GM19463 (cell line): ENCODE measurements at regions not wholly inside any gene's neighbourhood (a gene's known extent, or its start where the extent isn't known, plus 50 kb on each side); places are given as distances from the start of the nearest gene placed in this dataset.

Source experiments
- ATAC-seq: cut with Tn5 transposase; IDR thresholded peaks from one replicate; pipeline ENCODE4 v1.9.1; 2021; ENCODE audit warnings: mild to moderate bottlenecking, moderate library complexity; ENCODE audit not compliant: unreplicated experiment

GRCh38 chr18:75518007-75518406 is 90.5 kb upstream of the SMIM21 start:
- ATAC-seq: no peak

DNA sequence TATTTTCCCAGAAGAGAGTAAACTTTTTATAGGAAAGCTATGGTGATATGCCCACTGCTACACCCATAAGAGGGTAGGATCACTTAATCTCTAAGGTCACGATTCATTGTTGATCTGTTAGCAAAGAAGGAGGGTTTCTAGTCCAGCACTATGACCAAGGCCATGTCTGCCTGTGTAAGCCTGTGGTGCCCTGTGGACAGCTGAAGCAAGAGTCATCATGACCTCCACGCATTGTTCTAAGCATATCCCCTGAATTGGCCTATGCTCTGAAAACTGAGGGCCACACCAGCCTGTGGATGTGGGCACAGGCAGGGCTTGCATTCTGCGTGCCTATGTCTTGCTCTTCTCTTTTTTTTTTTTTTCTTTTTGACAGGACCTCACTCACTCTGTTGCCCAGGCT is 89.8 kb upstream of the SMIM21 start:
- no peak for ATAC-seq

GRCh38 chr18:75507636-75508035 is 80.1 kb upstream of the SMIM21 start:
- ATAC-seq: no peak

DNA sequence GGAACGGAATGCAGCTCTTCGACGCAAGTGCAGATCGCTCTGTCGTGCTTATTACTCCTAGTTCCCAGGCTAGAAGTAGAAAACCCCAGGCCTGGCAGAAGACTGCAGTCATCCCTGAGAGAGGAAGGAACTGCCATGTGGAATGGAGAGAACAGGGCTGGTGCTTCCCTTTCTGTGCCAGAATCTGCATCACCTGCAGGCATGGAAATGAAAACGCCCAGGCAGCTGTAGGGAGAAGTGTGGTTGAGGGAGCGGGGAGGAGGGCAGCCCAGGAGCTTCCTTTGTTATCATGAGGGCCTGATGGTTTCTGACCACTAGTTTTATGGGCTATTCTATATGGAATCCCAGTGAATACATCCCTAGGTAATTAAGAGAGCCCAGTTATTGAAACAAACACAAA is 79.4 kb upstream of the SMIM21 start:
- ATAC-seq: no peak

DNA sequence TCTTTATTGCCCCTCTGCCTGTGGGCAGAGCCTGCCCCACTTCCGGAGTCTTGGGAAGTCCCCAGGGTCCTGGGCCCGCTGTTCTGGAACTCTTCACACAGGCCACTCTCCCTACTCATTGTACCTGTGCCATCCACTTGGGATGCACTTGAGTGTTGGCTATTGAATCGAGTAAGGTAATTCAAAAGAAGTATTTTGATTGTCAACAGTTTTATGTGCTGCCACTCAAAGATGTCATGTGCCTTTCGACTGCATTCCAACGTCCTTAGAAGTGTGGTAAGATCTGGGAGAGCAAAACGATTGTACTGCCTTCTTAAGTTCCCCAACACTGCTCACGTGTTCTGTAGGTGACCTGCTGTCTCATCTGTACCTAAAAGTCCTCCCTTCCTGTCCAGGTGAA is 77.0 kb upstream of the SMIM21 start:
- no peak for ATAC-seq

- ATAC-seq: no peak
Measured at GRCh38 chr18:75503615-75504014, 76.1 kb upstream of the SMIM21 start.

GRCh38 chr18:75502286-75502685 is 74.8 kb upstream of the SMIM21 start:
- no peak for ATAC-seq

DNA sequence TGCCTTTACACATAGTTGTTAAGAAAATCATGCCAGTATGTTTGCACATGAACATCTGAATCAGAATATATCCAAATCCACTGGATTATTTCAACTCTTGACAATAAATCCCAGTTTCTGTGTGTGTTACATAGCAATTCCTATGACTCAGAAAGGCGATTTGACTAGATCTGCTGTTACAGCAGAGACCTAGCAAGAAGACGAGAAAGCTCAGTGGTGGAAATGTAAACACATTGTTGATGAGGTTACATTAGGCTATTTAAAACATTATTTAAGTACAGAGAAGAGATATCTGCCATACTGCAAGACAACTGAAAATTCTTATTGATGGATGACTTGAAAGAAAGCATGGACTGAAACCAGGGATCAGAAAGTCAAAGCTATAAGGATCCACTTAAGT is 73.0 kb upstream of the SMIM21 start:
- ATAC-seq: no peak

- ATAC-seq: no peak
Measured at GRCh38 chr18:75497576-75498235, 70.2 kb upstream of the SMIM21 start.

DNA sequence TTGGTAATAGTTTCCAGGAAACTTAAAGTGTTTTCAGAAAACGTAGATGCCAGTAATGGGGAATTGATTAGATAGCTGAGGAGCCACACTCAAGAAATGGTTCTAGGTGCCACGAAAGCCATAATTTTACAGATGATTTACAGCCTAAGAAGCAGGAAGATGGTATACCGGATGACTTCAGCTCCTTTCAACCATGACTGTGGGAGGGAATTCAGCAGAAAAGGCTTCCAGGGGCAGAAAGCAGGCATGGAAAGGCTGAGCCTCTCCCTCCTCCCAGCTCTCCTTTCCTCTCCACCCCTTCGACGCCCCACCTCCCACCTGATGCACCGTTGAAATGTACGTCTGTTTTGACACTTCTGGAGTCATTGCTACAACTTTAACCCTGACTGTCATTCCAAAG is 68.6 kb upstream of the SMIM21 start:
- ATAC-seq: no peak

- ATAC-seq: no peak
Measured at GRCh38 chr18:75492852-75493251, 65.3 kb upstream of the SMIM21 start.

DNA sequence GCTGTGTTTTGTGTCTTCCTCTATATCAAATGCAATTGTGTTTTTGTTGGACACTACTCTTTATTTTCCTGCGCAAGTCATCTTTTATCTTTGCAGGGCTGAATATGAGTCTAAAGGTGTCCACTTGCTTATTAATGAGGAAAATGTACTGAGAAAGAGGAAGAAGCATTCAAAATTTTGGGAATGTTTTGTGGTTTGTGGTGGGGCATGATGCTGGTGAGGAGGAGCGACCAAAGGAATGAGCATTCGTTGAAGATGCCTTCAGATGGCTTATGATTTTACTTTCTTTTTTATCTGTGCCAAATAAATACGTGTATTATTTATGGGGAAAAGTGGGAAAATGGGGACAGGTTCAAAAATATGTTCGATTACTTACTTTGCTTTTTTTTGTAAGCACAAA is 63.9 kb upstream of the SMIM21 start:
- no peak for ATAC-seq

GRCh38 chr18:75489493-75490190 is 62.1 kb upstream of the SMIM21 start:
- no peak for ATAC-seq

- ATAC-seq: no peak
Measured at GRCh38 chr18:75483662-75484061, 56.2 kb upstream of the SMIM21 start.

DNA sequence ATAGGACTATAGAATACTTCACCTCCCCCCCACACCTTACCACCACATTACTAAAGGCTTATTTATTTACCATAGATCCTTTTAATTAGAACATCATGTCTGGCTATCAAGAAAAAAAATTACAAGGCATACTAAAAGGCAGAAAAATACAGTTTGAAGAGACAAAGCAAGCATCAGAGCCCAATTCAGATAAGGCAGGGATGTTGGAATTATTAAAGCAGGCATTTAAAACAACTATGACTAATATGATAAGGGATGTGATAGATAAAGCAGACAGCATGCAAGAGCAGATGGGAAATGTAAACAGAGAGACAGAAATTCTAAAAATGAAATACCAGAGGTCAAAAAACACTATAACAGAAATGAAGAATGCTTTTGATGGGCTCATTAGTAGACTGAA is 55.4 kb upstream of the SMIM21 start:
- ATAC-seq: no peak

DNA sequence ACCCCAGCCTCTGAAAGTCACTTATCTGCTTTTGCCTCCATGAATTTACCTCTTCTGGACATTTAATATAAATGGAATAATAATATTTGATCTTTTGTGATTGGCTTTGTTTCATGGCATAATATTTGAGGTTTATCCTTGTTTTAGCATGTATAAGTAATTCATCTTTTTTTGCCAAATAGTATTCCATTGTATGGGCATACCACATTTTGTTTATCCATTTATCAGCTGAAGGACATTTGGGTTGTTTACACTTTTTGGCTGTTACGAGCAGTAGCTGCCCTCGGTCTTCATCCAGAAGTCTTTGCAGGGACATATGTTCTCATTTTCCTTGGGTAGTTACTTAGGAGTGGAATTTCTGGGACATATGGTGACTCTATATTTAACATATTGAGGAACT is 53.0 kb upstream of the SMIM21 start:
- ATAC-seq: no peak

- ATAC-seq: peak; percentile 78
Measured at GRCh38 chr18:75478996-75479880, 51.7 kb upstream of the SMIM21 start.

GRCh38 chr18:75477900-75478299 is 50.4 kb upstream of the SMIM21 start:
- no peak for ATAC-seq
